ENCODE measurements at regions not wholly inside any gene's neighbourhood (a gene's known extent, or its start where the extent isn't known, plus 50 kb on each side); places are given as distances from the start of the nearest gene placed in this dataset.

DNA sequence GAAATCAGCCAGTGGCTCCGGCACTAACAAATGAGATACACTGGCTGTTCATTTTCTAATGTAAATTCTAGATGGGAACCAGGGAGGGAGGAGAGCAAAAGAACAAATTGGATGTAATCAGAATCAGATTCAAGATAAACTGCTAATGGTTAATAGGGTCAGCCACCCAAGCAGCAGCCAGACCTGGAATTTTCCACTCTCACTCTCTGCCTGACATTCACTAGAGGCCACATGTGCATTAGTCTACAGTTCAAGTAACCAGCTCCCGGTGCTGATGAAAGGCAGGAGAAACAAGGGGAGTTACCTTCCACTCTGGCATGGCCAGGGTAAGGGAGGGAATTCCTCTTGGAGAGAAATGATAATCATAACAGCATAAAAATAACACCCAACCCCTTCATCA lies 597.7 kb downstream of the TOX3 start:
- no peak for TF ChIP-seq USF1 (IDR thresholded peaks at IDR 0.05)
- no peak for TF ChIP-seq YY1 (IDR thresholded peaks at IDR 0.05; ENCODE audit: low read depth)
